GM12891 (cell line): ENCODE measurements at regions not wholly inside any gene's neighbourhood (a gene's known extent, or its start where the extent isn't known, plus 50 kb on each side); places are given as distances from the start of the nearest gene placed in this dataset.

Experiments used
- PAX5 ChIP-seq: IDR thresholded peaks from 2 replicates; pipeline ENCODE4 v1.6.1; 2011; ENCODE audit warnings: low read length, moderate library complexity, mild to moderate bottlenecking; ENCODE audit not compliant: insufficient read depth, severe bottlenecking
- POLR2A ChIP-seq: IDR thresholded peaks from 2 replicates; pipeline ENCODE4 v1.6.1; 2011; ENCODE audit warnings: low read depth, low read length, control low read depth
- POLR2AphosphoS5 ChIP-seq: IDR thresholded peaks from 2 replicates; pipeline ENCODE4 v1.6.1; 2011; ENCODE audit warnings: low read depth, low read length, control low read depth
- TAF1 ChIP-seq: IDR thresholded peaks from 2 replicates; pipeline ENCODE4 v1.6.1; 2011; ENCODE audit warnings: low read depth, low read length, control low read depth

- no peak for TF ChIP-seq POLR2AphosphoS5
- no peak for TF ChIP-seq POLR2A
- no peak for TF ChIP-seq PAX5
- TF ChIP-seq TAF1: no peak
Observed at GRCh38 chr15:75148280-75148679, 53.4 kb upstream of the C15orf39 start.
